HG03469 (cell line): ENCODE measurements at regions not wholly inside any gene's neighbourhood (a gene's known extent, or its start where the extent isn't known, plus 50 kb on each side); places are given as distances from the start of the nearest gene placed in this dataset.

Experiments
- ATAC-seq: cut with Tn5 transposase; IDR thresholded peaks from one replicate; pipeline ENCODE4 v1.9.1; 2021; ENCODE audit warnings: mild to moderate bottlenecking, moderate library complexity, moderate number of reproducible peaks; ENCODE audit not compliant: unreplicated experiment

GRCh38 chr10:3231951-3232730 is 59.6 kb upstream of the PITRM1 start:
- ATAC-seq: no peak

DNA sequence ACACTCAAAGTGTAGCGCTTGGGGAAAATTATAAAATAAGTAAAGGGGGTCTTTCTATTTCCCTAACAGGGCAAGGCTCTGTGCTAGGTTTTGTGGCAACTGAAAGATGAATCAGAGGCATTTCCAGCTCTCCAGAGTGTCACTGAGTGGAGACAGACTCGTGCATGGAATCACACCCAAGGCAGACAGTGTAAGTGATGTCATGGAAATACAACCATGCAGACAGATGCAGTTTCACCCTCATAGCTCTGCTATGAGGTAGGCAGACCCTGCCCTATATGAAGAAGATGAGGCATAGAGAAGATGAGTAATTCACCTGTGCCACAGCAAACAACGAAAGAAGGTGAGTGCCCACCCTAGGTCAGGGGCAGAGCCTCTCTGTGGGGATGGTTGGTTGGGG is 57.2 kb upstream of the PITRM1 start:
- no peak for ATAC-seq

DNA sequence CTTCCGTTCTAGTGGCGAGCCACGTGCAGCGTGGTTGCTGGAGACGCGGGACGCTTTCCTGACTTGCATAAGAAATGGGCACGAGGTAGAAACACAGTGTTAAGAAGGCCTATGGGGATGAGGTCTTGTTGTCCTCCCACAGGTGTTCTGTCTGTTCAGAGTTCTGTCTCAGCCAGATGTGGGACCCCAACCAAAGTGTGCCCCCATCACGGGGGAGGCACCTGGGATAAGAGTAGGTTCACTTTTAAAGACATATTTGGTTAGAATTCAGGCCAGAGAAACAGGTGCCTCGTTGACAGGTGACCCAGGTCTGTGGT is 56.0 kb upstream of the PITRM1 start:
- no peak for ATAC-seq

- ATAC-seq: no peak
These were observed 54.6 kb upstream of the PITRM1 start for GRCh38 chr10:3226960-3227744.

GRCh38 chr10:3225561-3225960 is 53.0 kb upstream of the PITRM1 start:
- ATAC-seq: no peak

DNA sequence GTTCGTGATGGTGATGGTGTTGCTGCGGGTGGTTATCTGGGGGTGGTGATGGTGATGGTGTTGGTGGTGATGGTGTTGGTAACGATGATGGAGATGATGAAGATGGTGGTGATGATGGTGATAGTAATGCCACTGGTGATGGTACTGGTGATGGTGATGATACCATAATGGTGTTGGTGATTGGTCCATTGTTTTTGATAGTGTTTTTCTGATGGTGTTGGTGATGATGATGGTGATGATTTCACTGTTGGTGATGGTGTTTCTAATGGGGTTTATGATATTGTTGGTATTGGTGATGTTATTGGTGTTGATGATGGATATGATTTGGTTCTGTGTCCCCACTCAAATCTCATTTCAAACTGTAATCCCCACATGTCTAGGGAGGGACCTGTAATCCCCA is 51.7 kb upstream of the PITRM1 start:
- ATAC-seq: no peak

DNA sequence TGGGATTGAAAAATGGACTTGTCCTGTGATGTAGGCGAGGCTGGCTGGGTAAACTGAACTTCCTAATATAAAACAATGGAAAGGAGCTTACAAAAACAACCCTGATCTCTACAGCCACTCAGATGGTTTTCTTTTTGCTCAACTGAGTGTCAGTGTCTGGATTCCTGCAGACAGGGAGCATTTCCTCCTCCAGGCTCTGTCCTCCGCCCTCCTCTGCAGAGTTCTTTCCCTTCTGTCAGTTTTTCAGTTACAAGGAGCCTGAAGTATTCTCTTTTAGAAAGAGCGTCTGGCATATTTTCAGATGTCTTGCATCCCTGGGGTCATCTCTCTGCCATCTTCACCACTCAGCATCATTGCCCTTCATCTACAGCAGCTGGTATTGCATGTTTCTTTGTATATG is 50.0 kb upstream of the PITRM1 start:
- ATAC-seq: no peak
